H9 (cell line): ENCODE measurements at regions not wholly inside any gene's neighbourhood (a gene's known extent, or its start where the extent isn't known, plus 50 kb on each side); places are given as distances from the start of the nearest gene placed in this dataset.

ENCODE experiments used
- DNase-seq: peaks from one replicate; pipeline ENCODE4 v3.0.0-alpha.2; 2017
- H2AFZ ChIP-seq: one replicate; pipeline ENCODE4 v1.6.1; 2013; ENCODE audit warnings: mild to moderate bottlenecking, low read length, control low read depth, moderate library complexity
- H2AK5ac ChIP-seq: 2 replicates; pipeline ENCODE4 v1.6.1; 2013; ENCODE audit warnings: low read length, control low read depth, mixed read lengths; ENCODE audit not compliant: insufficient read length
- H2BK120ac ChIP-seq: one replicate; pipeline ENCODE4 v1.6.1; 2013; ENCODE audit warnings: low read depth, mild to moderate bottlenecking, low read length, control low read depth, inconsistent platforms; ENCODE audit not compliant: poor library complexity, severe bottlenecking
- H2BK12ac ChIP-seq: 2 replicates; pipeline ENCODE4 v1.6.1; 2013; ENCODE audit warnings: low read length, control low read depth, mixed read lengths, low read depth; ENCODE audit not compliant: insufficient read length
- H2BK15ac ChIP-seq: 2 replicates; pipeline ENCODE4 v1.6.1; 2013; ENCODE audit warnings: low read depth, low read length, control low read depth
- H2BK20ac ChIP-seq: one replicate; pipeline ENCODE4 v1.6.1; 2013; ENCODE audit warnings: low read depth, mild to moderate bottlenecking, low read length, control low read depth, inconsistent platforms; ENCODE audit not compliant: poor library complexity, severe bottlenecking
- H2BK5ac ChIP-seq: 2 replicates; pipeline ENCODE4 v1.6.1; 2013; ENCODE audit warnings: low read length, control low read depth, mixed read lengths; ENCODE audit not compliant: insufficient read length
- H3K14ac ChIP-seq: 2 replicates; pipeline ENCODE4 v1.6.1; 2013; ENCODE audit warnings: low read length, control low read depth; ENCODE audit not compliant: insufficient read depth
- H3K18ac ChIP-seq: 2 replicates; pipeline ENCODE4 v1.6.1; 2013; ENCODE audit warnings: low read depth, mild to moderate bottlenecking, mixed read lengths, low read length, control low read depth; ENCODE audit not compliant: insufficient read length
- H3K23ac ChIP-seq: 2 replicates; pipeline ENCODE4 v1.6.1; 2013; ENCODE audit warnings: low read length, control low read depth, mixed read lengths, low read depth; ENCODE audit not compliant: insufficient read length
- H3K23me2 ChIP-seq: 2 replicates; pipeline ENCODE4 v1.6.1; 2013; ENCODE audit warnings: low read depth, mild to moderate bottlenecking, mixed read lengths, low read length, control low read depth; ENCODE audit not compliant: insufficient read length, poor library complexity, severe bottlenecking
- H3K27ac ChIP-seq: 2 replicates; pipeline ENCODE4 v1.5.1; 2013; ENCODE audit warnings: low read length, control low read depth, mixed read lengths, low read depth; ENCODE audit not compliant: insufficient read length
- H3K27me3 ChIP-seq: 2 replicates; pipeline ENCODE4 v1.6.1; 2013; ENCODE audit warnings: low read length, control low read depth, inconsistent platforms; ENCODE audit not compliant: insufficient read depth
- H3K4ac ChIP-seq: 2 replicates; pipeline ENCODE4 v1.6.1; 2013; ENCODE audit warnings: low read depth, mild to moderate bottlenecking, control low read depth, inconsistent platforms, low read length, moderate library complexity
- H3K4me1 ChIP-seq: 2 replicates; pipeline ENCODE4 v1.6.1; 2013; ENCODE audit warnings: low read length, control low read depth, inconsistent platforms; ENCODE audit not compliant: insufficient read depth
- H3K4me2 ChIP-seq: 2 replicates; pipeline ENCODE4 v1.6.1; 2013; ENCODE audit warnings: low read length, control low read depth, mixed read lengths; ENCODE audit not compliant: insufficient read length, insufficient read depth
- H3K56ac ChIP-seq: 2 replicates; pipeline ENCODE4 v1.6.1; 2013; ENCODE audit warnings: low read depth, mild to moderate bottlenecking, mixed read lengths, low read length, control low read depth; ENCODE audit not compliant: insufficient read length
- H3K79me1 ChIP-seq: 2 replicates; pipeline ENCODE4 v1.6.1; 2013; ENCODE audit warnings: low read depth, mild to moderate bottlenecking, moderate library complexity, low read length, control low read depth, inconsistent platforms; ENCODE audit not compliant: insufficient read depth, poor library complexity, severe bottlenecking
- H3K79me2 ChIP-seq: 2 replicates; pipeline ENCODE4 v1.6.1; 2013; ENCODE audit warnings: low read length, control low read depth, inconsistent platforms; ENCODE audit not compliant: insufficient read depth
- H3K9ac ChIP-seq: 2 replicates; pipeline ENCODE4 v1.6.1; 2013; ENCODE audit warnings: low read length, control low read depth, mixed read lengths; ENCODE audit not compliant: insufficient read length; ENCODE audit errors: extremely low read depth
- H3K9me3 ChIP-seq: one replicate; pipeline ENCODE4 v1.6.1; 2013; ENCODE audit warnings: low read depth, low read length, inconsistent platforms; ENCODE audit not compliant: control insufficient read depth
- H3T11ph ChIP-seq: one replicate; pipeline ENCODE4 v1.6.1; 2013; ENCODE audit warnings: mild to moderate bottlenecking, low read length, control low read depth, inconsistent platforms
- H4K20me1 ChIP-seq: one replicate; pipeline ENCODE4 v1.6.1; 2013; ENCODE audit not compliant: control insufficient read depth, insufficient read length, insufficient read depth
- H4K5ac ChIP-seq: 2 replicates; pipeline ENCODE4 v1.6.1; 2013; ENCODE audit warnings: low read depth, mild to moderate bottlenecking, mixed read lengths, low read length, control low read depth; ENCODE audit not compliant: insufficient read length
- H4K8ac ChIP-seq: replicated peaks from 2 replicates; pipeline ENCODE4 v1.6.1; 2013; ENCODE audit warnings: low read length, control low read depth, mixed read lengths, low read depth; ENCODE audit not compliant: insufficient read length
- H4K91ac ChIP-seq: 2 replicates; pipeline ENCODE4 v1.6.1; 2013; ENCODE audit warnings: low read depth, mild to moderate bottlenecking, moderate library complexity, mixed read lengths, low read length, control low read depth; ENCODE audit not compliant: insufficient read length
- H3K27ac Mint-ChIP-seq, 3 experiments: 2 replicates in 2 of 3; 3 replicates in 1 of 3; pipeline ENCODE4 v1.8.0; 2020 to 2021; ENCODE audit warnings: mixed read lengths in 3 of 3, mild to moderate bottlenecking in 1 of 3, moderate library complexity in 1 of 3
- H3K27me3 Mint-ChIP-seq: 2 replicates; pipeline ENCODE4 v1.8.0; 2021; ENCODE audit warnings: low read depth, mild to moderate bottlenecking, moderate library complexity, mixed read lengths
- H3K36me3 Mint-ChIP-seq, 3 experiments: 2 replicates in 2 of 3; 3 replicates in 1 of 3; pipeline ENCODE4 v1.8.0; 2020 to 2021; ENCODE audit warnings: low read depth in 3 of 3, mixed read lengths in 3 of 3; ENCODE audit not compliant: insufficient read depth in 1 of 3
- H3K4me1 Mint-ChIP-seq, 2 experiments: 2 replicates each; pipeline ENCODE4 v1.8.0; 2020; ENCODE audit warnings: mixed read lengths in 2 of 2
- H3K4me3 Mint-ChIP-seq, 2 experiments: 2 replicates in 1 of 2; 3 replicates in 1 of 2; pipeline ENCODE4 v1.8.0; 2020 to 2021; ENCODE audit warnings: mild to moderate bottlenecking in 2 of 2, mixed read lengths in 2 of 2, moderate library complexity in 1 of 2
- H3K9me3 Mint-ChIP-seq, 2 experiments: 2 replicates in 1 of 2; 3 replicates in 1 of 2; pipeline ENCODE4 v1.8.0; 2020; ENCODE audit warnings: mild to moderate bottlenecking in 2 of 2, mixed read lengths in 2 of 2, moderate library complexity in 1 of 2
- WGBS: extraction: QIAGEN DNeasy Blood & Tissue Kit; methylation state at CpG from one replicate; pipeline ENCODE4 v1.1.7; 2013; ENCODE audit warnings: missing lambda C conversion rate, low lambda C conversion rate, mixed read lengths; ENCODE audit not compliant: insufficient read length; ENCODE audit errors: extremely low coverage; 5-methylcytosine and 5-hydroxymethylcytosine counted together
- TF ChIP-seq, protein P1 (sequence below): fragments of 200-600 bp; sonication (generic); conservative IDR thresholded peaks from 3 replicates; pipeline ENCODE4 v1.8.0; 2021; ENCODE audit warnings: antibody characterized with exemption, mild to moderate bottlenecking

DNA sequence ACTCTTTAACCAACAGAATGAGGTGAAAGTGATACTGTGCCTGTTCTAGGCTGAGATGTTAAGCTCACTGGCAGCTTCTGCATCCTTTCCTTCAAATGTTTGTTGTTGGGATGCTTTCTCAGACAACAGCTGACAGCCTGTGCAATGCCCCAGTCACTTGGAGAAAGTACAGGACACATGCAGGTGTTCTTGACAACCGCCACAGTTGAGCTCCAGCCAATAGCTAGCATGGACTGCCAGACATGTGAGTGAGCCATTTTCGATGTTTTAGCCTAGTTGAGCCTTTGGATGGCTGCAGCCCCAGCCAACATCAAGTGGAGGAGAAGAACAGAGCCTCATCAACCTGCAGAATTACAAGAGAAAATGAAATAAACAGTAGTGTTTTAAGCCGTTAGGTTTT is 94.1 kb upstream of the PPP3CA start:
- no peak for DNase-seq
- Histone ChIP-seq H2BK120ac (no peak overlapping the region), H3K79me1 (no peaks in the 10 kb centered on the region), H3K18ac (no peak overlapping the region), H4K8ac (no peak overlapping the region), H3K79me2 (no peaks in the 10 kb centered on the region), H3K56ac (no peak overlapping the region), H3K14ac (no peak overlapping the region), H4K20me1 (no peaks in the 10 kb centered on the region), H3K4me1 (no peaks in the 10 kb centered on the region), H3K4me2 (no peak overlapping the region), H2BK5ac (no peak overlapping the region), H4K5ac (no peak overlapping the region), H3K9me3 (no peaks in the 10 kb centered on the region), H2BK12ac (no peak overlapping the region), H3K27me3 (no peaks in the 10 kb centered on the region), H4K91ac (no peak overlapping the region), H3T11ph (no peak overlapping the region), H3K23ac (no peak overlapping the region), H2BK15ac (no peak overlapping the region), H3K23me2 (no peaks in the 10 kb centered on the region), H3K27ac (no peak overlapping the region), H2AK5ac (no peak overlapping the region), H3K9ac (no peak overlapping the region), H2AFZ (no peak overlapping the region), H2BK20ac (no peak overlapping the region), H3K4ac (no peak overlapping the region)
- H3K36me3 Mint-ChIP-seq = no peaks in the 10 kb centered on the region
- no peaks in the 10 kb centered on the region for H3K9me3 Mint-ChIP-seq
- no peaks in the 10 kb centered on the region for H3K4me1 Mint-ChIP-seq
- no CpG with 5 or more reads among the region's 3 CpGs for WGBS
- peak overlapping the region in 1 of 3 experiments; percentile 85; a peak in 1 of 7 replicates for H3K27ac Mint-ChIP-seq
- H3K27me3 Mint-ChIP-seq = no peaks in the 10 kb centered on the region
- H3K4me3 Mint-ChIP-seq = no peak overlapping the region
- TF ChIP-seq, protein P1, sequence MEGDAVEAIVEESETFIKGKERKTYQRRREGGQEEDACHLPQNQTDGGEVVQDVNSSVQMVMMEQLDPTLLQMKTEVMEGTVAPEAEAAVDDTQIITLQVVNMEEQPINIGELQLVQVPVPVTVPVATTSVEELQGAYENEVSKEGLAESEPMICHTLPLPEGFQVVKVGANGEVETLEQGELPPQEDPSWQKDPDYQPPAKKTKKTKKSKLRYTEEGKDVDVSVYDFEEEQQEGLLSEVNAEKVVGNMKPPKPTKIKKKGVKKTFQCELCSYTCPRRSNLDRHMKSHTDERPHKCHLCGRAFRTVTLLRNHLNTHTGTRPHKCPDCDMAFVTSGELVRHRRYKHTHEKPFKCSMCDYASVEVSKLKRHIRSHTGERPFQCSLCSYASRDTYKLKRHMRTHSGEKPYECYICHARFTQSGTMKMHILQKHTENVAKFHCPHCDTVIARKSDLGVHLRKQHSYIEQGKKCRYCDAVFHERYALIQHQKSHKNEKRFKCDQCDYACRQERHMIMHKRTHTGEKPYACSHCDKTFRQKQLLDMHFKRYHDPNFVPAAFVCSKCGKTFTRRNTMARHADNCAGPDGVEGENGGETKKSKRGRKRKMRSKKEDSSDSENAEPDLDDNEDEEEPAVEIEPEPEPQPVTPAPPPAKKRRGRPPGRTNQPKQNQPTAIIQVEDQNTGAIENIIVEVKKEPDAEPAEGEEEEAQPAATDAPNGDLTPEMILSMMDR = no peak
